A549 (cell line): ENCODE measurements at regions not wholly inside any gene's neighbourhood (a gene's known extent, or its start where the extent isn't known, plus 50 kb on each side); places are given as distances from the start of the nearest gene placed in this dataset.

Experiments used
- ATAC-seq, 2 experiments: fragments of 200-7000 bp in 1 of 2; fragments of >200 bp in 1 of 2; cut with Nextera tagmentation in 1 of 2; cut with Tn5 transposase in 1 of 2; 3 replicates each; pipeline versions ENCODE4 v1.8.0 to v1.9.1; 2018 to 2020; ENCODE audit warnings: mild to moderate bottlenecking in 1 of 2, moderate library complexity in 1 of 2
- CTCF ChIA-PET: fragments of 300-600 bp; sonication (Branson Sonifier 250); formaldehyde crosslinking; extraction: SDS; loops from one replicate; lab custom pipeline; 2021; ENCODE audit warnings: antibody characterized with exemption, inconsistent platforms; lab: Yijun Ruan, JAX
- POLR2A ChIA-PET: fragments of 350-600 bp; formaldehyde crosslinking; extraction: SDS; loops from one replicate; lab custom pipeline; 2021; ENCODE audit warnings: antibody characterized with exemption, inconsistent platforms; lab: Yijun Ruan, JAX
- DNase-seq, 2 experiments: peaks; one replicate each; pipeline versions ENCODE4 v3.0.0 to v3.0.0-alpha.2; 2011 to 2016; ENCODE audit warnings: low read depth in 1 of 2, low spot score in 1 of 2
- FAIRE-seq: peaks from 2 replicates; lab custom pipeline; 2011; peaks lifted over from hg19 to GRCh38; lab: Jason Lieb, UNC
- H3K27ac ChIP-seq, 2 experiments: fragments of >200 bp; sonication (Bioruptor Twin); formaldehyde crosslinking; 3 replicates each; pipeline ENCODE4 v1.5.1; 2016 to 2017
- H3K4me1 ChIP-seq: fragments of >200 bp; sonication (Bioruptor Twin); formaldehyde crosslinking; 3 replicates; pipeline ENCODE4 v1.6.1; 2016
- H3K4me2 ChIP-seq: fragments of >200 bp; sonication (Bioruptor Twin); formaldehyde crosslinking; 3 replicates; pipeline ENCODE4 v1.6.1; 2016
- H3K4me3 ChIP-seq: fragments of >200 bp; sonication (Bioruptor Twin); formaldehyde crosslinking; 3 replicates; pipeline ENCODE4 v1.5.1; 2016
- H3K9me3 ChIP-seq: fragments of >200 bp; sonication (Bioruptor Twin); formaldehyde crosslinking; 3 replicates; pipeline ENCODE4 v1.6.1; 2016
- BHLHE40 ChIP-seq: IDR thresholded peaks from 2 replicates; pipeline ENCODE4 v1.6.1; 2012; ENCODE audit warnings: low read depth, low read length, inconsistent platforms
- CBX2 ChIP-seq: fragments of 200-600 bp; sonication (generic); IDR thresholded peaks from 2 replicates; pipeline ENCODE4 v1.6.1; 2016; ENCODE audit warnings: low read depth, mild to moderate bottlenecking, borderline replicate concordance
- CEBPB ChIP-seq, 2 experiments: fragments of >200 bp in 1 of 2; sonication (Bioruptor Twin) in 1 of 2; formaldehyde crosslinking in 1 of 2; IDR thresholded peaks; 2 replicates each; pipeline ENCODE4 v1.6.1; 2012 to 2016
- CHD2 ChIP-seq: fragments of 150-350 bp; IDR thresholded peaks from 2 replicates; pipeline ENCODE4 v1.6.1; 2014; ENCODE audit warnings: low read length; ENCODE audit not compliant: partially characterized antibody
- CTCF ChIP-seq: fragments of >200 bp; sonication (Bioruptor Twin); formaldehyde crosslinking; IDR thresholded peaks from 3 replicates; pipeline ENCODE4 v1.5.1; 2016
- E2F6 ChIP-seq: IDR thresholded peaks from 2 replicates; pipeline ENCODE4 v1.6.1; 2012; ENCODE audit warnings: low read depth, borderline replicate concordance
- EHF ChIP-seq: fragments of 250-450 bp; sonication (Bioruptor Pico); IDR thresholded peaks from 2 replicates; pipeline ENCODE4 v1.5.0; 2020; ENCODE audit warnings: mild to moderate bottlenecking
- ELK1 ChIP-seq: fragments of 150-350 bp; IDR thresholded peaks from 2 replicates; pipeline ENCODE4 v1.6.1; 2014; ENCODE audit warnings: low read depth, mild to moderate bottlenecking, low read length
- FOSB ChIP-seq: fragments of 250-450 bp; sonication (Bioruptor Pico); IDR thresholded peaks from 2 replicates; pipeline ENCODE4 v1.5.0; 2020; ENCODE audit warnings: mild to moderate bottlenecking, moderate library complexity
- FOSL2 ChIP-seq, 2 experiments: fragments of 450-650 bp in 1 of 2; fragments of >200 bp in 1 of 2; sonication (Bioruptor Twin) in 1 of 2; formaldehyde crosslinking; IDR thresholded peaks; 2 replicates each; pipeline versions ENCODE4 v1.5.0 to v1.6.1; 2016 to 2020; ENCODE audit warnings: mild to moderate bottlenecking in 1 of 2, moderate library complexity in 1 of 2
- GATA3 ChIP-seq: IDR thresholded peaks from 2 replicates; pipeline ENCODE4 v1.6.1; 2012; ENCODE audit warnings: borderline replicate concordance
- HES2 ChIP-seq: fragments of >200 bp; sonication (Bioruptor Twin); formaldehyde crosslinking; IDR thresholded peaks from 2 replicates; pipeline ENCODE4 v1.6.1; 2016
- HEYL ChIP-seq: fragments of 250-450 bp; sonication (Bioruptor Pico); IDR thresholded peaks from 2 replicates; pipeline ENCODE4 v1.8.0; 2021; ENCODE audit warnings: mild to moderate bottlenecking, moderate library complexity
- HOXB5 ChIP-seq: fragments of 250-450 bp; sonication (Bioruptor Pico); IDR thresholded peaks from 2 replicates; pipeline ENCODE4 v1.5.0; 2020; ENCODE audit warnings: mild to moderate bottlenecking, moderate library complexity
- JUN ChIP-seq, 2 experiments: fragments of >200 bp; sonication (Bioruptor Twin); formaldehyde crosslinking; IDR thresholded peaks; 2 replicates in 1 of 2; 3 replicates in 1 of 2; pipeline ENCODE4 v1.6.1; 2016 to 2017
- JUNB ChIP-seq: fragments of >200 bp; sonication (Bioruptor Twin); formaldehyde crosslinking; IDR thresholded peaks from 2 replicates; pipeline ENCODE4 v1.6.1; 2016
- MAFK ChIP-seq: fragments of 450-650 bp; IDR thresholded peaks from 2 replicates; pipeline ENCODE4 v1.6.1; 2014; ENCODE audit not compliant: partially characterized antibody
- MAX ChIP-seq: IDR thresholded peaks from 2 replicates; pipeline ENCODE4 v1.6.1; 2012
- MYC ChIP-seq: IDR thresholded peaks from 2 replicates; pipeline ENCODE4 v1.6.1; 2012; ENCODE audit warnings: mild to moderate bottlenecking, inconsistent platforms, low read length, improper control_type of control experiment, borderline replicate concordance
- PHF8 ChIP-seq: fragments of 200-600 bp; sonication (generic); IDR thresholded peaks from 2 replicates; pipeline ENCODE4 v1.6.1; 2016; ENCODE audit warnings: low read depth, mild to moderate bottlenecking, antibody characterized with exemption, moderate library complexity, borderline replicate concordance
- RAD21 ChIP-seq, 2 experiments: fragments of >200 bp in 1 of 2; sonication (Bioruptor Twin) in 1 of 2; formaldehyde crosslinking in 1 of 2; IDR thresholded peaks in 1 of 2; conservative IDR thresholded peaks in 1 of 2; 2 replicates in 1 of 2; 3 replicates in 1 of 2; pipeline ENCODE4 v1.6.1; 2012 to 2018; ENCODE audit warnings: inconsistent platforms in 1 of 2
- SMC3 ChIP-seq: fragments of >200 bp; sonication (Bioruptor Twin); formaldehyde crosslinking; IDR thresholded peaks from 3 replicates; pipeline ENCODE4 v1.6.1; 2018; ENCODE audit warnings: inconsistent platforms
- TFCP2L1 ChIP-seq: fragments of 250-450 bp; sonication (Bioruptor Pico); IDR thresholded peaks from 2 replicates; pipeline ENCODE4 v1.5.0; 2021; ENCODE audit warnings: mild to moderate bottlenecking
- ZFP36 ChIP-seq: fragments of 450-650 bp; IDR thresholded peaks from 2 replicates; pipeline ENCODE4 v1.6.1; 2014; ENCODE audit warnings: borderline replicate concordance; ENCODE audit not compliant: partially characterized antibody
- ZSCAN20 ChIP-seq: fragments of 250-450 bp; sonication (Bioruptor Pico); IDR thresholded peaks from 2 replicates; pipeline ENCODE4 v1.8.0; 2022; ENCODE audit warnings: mild to moderate bottlenecking, moderate library complexity
- WGBS: methylation state at CpG from one replicate; pipeline ENCODE4 v1.1.6; 2017; ENCODE audit errors: missing lambda C conversion rate; 5-methylcytosine and 5-hydroxymethylcytosine counted together
- TF ChIP-seq, protein P1 (sequence below): fragments of 250-450 bp; sonication (Bioruptor Pico); IDR thresholded peaks from 2 replicates; pipeline ENCODE4 v1.5.0; 2021; ENCODE audit warnings: mild to moderate bottlenecking, moderate library complexity, borderline replicate concordance
- TF ChIP-seq, protein P2 (sequence below): fragments of 450-650 bp; IDR thresholded peaks from 2 replicates; pipeline ENCODE4 v1.6.1; 2014; ENCODE audit warnings: antibody characterized with exemption
- TF ChIP-seq, protein P3 (sequence below): IDR thresholded peaks from 2 replicates; pipeline ENCODE4 v1.6.1; 2012

DNA sequence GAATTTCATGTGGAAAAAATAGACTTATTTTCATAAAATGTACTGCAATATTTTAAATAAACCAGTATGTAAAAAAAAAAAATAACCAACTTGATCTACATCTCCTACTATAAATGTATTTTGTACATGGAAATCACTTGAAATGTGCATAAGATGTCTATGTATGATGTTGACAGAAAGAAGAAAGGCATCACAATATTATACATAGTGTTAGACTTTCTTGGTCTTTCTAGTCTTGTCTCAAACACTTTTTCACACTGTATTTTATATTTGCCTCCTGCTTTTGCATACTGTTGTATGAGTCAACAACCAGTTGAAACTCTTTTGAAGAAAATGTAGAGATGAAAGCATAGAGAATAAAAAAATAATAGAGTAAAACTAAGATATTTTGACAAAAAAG is 352.4 kb upstream of the MGAT4C start:
- ATAC-seq = no peak
- Histone ChIP-seq H3K4me1 (0 out of 3 replicates have a peak, but pooled peaks cover 3% of the 10 kb centered on the region), H3K4me2 (no peak overlapping the region), H3K27ac (no peak overlapping the region), H3K4me3 (no peak overlapping the region), H3K9me3 (no peaks in the 10 kb centered on the region)
- POLR2A ChIA-PET = no interaction called here
- FAIRE-seq = no peak
- DNase-seq = no peak
- TF ChIP-seq HEYL (CRISPR knock-in tag) (no peak), MAFK (no peak), HES2 (no peak), SMC3 (no peak), FOSB (no peak), CEBPB (IDR thresholded peaks at IDR 0.05) (no peak), CHD2 (no peak), JUNB (no peak), EHF (CRISPR knock-in tag) (no peak), BHLHE40 (no peak), RAD21 (conservative IDR thresholded peaks at IDR 0.05 in 1 of 2, IDR thresholded peaks at IDR 0.05 in 1 of 2) (no peak), HOXB5 (CRISPR knock-in tag) (no peak), CBX2 (no peak), ELK1 (no peak), MYC (no peak), ZSCAN20 (CRISPR knock-in tag) (no peak)
- TF ChIP-seq, protein P1, sequence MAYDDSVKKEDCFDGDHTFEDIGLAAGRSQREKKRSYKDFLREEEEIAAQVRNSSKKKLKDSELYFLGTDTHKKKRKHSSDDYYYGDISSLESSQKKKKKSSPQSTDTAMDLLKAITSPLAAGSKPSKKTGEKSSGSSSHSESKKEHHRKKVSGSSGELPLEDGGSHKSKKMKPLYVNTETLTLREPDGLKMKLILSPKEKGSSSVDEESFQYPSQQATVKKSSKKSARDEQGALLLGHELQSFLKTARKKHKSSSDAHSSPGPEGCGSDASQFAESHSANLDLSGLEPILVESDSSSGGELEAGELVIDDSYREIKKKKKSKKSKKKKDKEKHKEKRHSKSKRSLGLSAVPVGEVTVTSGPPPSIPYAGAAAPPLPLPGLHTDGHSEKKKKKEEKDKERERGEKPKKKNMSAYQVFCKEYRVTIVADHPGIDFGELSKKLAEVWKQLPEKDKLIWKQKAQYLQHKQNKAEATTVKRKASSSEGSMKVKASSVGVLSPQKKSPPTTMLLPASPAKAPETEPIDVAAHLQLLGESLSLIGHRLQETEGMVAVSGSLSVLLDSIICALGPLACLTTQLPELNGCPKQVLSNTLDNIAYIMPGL (CRISPR knock-in tag) = no peak
- TF ChIP-seq, protein P2, sequence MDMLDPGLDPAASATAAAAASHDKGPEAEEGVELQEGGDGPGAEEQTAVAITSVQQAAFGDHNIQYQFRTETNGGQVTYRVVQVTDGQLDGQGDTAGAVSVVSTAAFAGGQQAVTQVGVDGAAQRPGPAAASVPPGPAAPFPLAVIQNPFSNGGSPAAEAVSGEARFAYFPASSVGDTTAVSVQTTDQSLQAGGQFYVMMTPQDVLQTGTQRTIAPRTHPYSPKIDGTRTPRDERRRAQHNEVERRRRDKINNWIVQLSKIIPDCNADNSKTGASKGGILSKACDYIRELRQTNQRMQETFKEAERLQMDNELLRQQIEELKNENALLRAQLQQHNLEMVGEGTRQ = no peak
- TF ChIP-seq, protein P3, sequence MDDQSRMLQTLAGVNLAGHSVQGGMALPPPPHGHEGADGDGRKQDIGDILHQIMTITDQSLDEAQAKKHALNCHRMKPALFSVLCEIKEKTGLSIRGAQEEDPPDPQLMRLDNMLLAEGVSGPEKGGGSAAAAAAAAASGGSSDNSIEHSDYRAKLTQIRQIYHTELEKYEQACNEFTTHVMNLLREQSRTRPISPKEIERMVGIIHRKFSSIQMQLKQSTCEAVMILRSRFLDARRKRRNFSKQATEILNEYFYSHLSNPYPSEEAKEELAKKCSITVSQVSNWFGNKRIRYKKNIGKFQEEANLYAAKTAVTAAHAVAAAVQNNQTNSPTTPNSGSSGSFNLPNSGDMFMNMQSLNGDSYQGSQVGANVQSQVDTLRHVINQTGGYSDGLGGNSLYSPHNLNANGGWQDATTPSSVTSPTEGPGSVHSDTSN = no peak
- CTCF ChIA-PET = no interaction called here

DNA sequence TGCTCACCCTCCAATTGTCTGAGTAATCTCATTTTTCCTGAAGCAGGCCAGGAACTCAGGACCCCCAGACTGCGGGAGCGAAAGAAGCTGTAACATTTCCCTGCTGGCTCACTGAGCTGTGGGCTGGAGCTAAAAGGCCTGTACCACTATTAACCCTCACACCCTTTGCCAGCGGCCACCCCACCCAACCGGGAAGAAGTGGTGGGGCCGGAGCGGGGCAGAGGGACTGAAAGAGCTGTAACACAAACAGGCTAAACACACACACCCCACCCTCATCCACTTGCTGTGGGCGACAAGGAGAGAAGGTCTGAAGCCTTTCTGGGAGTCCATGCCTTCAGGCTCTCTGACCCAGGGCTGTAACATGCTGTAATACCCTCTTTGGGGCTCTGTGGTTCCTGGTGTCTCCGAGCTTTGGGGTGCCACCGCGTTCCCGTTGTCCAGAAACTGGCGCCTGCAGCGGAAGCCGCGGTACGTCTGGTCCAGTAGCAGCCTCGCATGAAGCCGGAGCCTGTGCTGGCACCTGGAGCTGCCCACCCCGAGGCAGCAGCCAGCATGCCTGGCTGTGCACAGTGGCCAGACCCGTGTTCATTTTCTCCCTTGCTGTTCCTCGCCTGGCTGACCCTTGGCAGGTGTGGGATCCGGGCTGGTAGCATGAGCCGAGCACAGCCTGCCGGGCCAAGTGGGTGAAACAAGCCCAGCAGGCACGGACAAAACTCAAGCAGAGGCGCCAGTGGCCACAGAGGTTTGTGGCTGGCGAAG is 345.5 kb upstream of the MGAT4C start:
- ATAC-seq (0 out of 6 replicates have a peak, but pooled peaks of 1 of the 2 experiments have one; percentile 39), DNase-seq (no peak), FAIRE-seq (no peak)
- ChIA-PET CTCF (no interaction called here), POLR2A (no interaction called here)
- no peaks in the 10 kb centered on the region for H3K9me3 ChIP-seq
- no peaks in the 10 kb centered on the region for H3K4me1 ChIP-seq
- H3K4me2 ChIP-seq = no peak overlapping the region
- no peak overlapping the region for H3K27ac ChIP-seq
- H3K4me3 ChIP-seq = no peak overlapping the region
- WGBS = 93% methylated on average over 25 of the region's 27 CpGs
- TF ChIP-seq CTCF (no peak), JUN (IDR thresholded peaks at IDR 0.05) (no peak), ZFP36 (no peak), FOSL2 (IDR thresholded peaks at IDR 0.05) (no peak), FOSL2 (CRISPR knock-in tag; IDR thresholded peaks at IDR 0.05) (no peak), GATA3 (no peak), TFCP2L1 (CRISPR knock-in tag) (no peak), E2F6 (no peak), PHF8 (no peak), MAX (no peak)
- TF ChIP-seq, protein P1 (CRISPR knock-in tag) = no peak
